Left lung (tissue), 4 donors: ENCODE measurements at regions not wholly inside any gene's neighbourhood (a gene's known extent, or its start where the extent isn't known, plus 50 kb on each side); places are given as distances from the start of the nearest gene placed in this dataset.
A peak's percentile ranks its signal among the peaks of the same experiment; 100 is the strongest.
"Not testable (repeated sequence)": the region's sequence is repeated elsewhere in the genome, so short reads cannot be mapped to it uniquely, and the experiment has no call there.

ENCODE experiments used
- ATAC-seq: fragments of 200-7000 bp; cut with Tn5 transposase; one replicate; pipeline ENCODE4 v1.9.1; 2020; ENCODE audit warnings: moderate library complexity
- DNase-seq, 4 donors: peaks; one replicate each; pipeline ENCODE4 v3.0.0-alpha.2; 2013 to 2020
- H3K27ac ChIP-seq, 2 donors: fragments of 200-600 bp; sonication (generic) in 1 of 2; one replicate each; pipeline versions ENCODE4 v1.5.0 to v1.8.0; 2020 to 2021
- H3K27me3 ChIP-seq, 2 donors: fragments of 200-600 bp; sonication (generic) in 1 of 2; one replicate each; pipeline versions ENCODE4 v1.5.0 to v1.8.0; 2020 to 2021
- H3K36me3 ChIP-seq, 2 donors: fragments of 200-600 bp; sonication (generic) in 1 of 2; one replicate each; pipeline versions ENCODE4 v1.5.0 to v1.8.0; 2020 to 2021
- H3K4me1 ChIP-seq, 2 donors: fragments of 200-600 bp; one replicate each; pipeline ENCODE4 v1.8.0; 2021
- H3K4me3 ChIP-seq, 2 donors: fragments of 200-600 bp; sonication (generic) in 1 of 2; one replicate each; pipeline versions ENCODE4 v1.5.0 to v1.8.0; 2020 to 2021; ENCODE audit warnings: mild to moderate bottlenecking in 1 of 2
- H3K9me3 ChIP-seq, 2 donors: fragments of 200-600 bp; sonication (generic) in 1 of 2; one replicate each; pipeline versions ENCODE4 v1.5.0 to v1.8.0; 2020 to 2021
- CTCF ChIP-seq, 2 donors: fragments of 200-600 bp; sonication (generic) in 1 of 2; IDR thresholded peaks; one replicate each; pipeline versions ENCODE4 v1.5.0 to v1.8.0; 2021; ENCODE audit warnings: antibody characterized with exemption in 2 of 2
- intact Hi-C, 2 donors: fragments of 100-400 bp; cut with DNase I; formaldehyde crosslinking; loops; one replicate each; pipeline versions ENCODE4 v1.11.2 to v1.14.2; 2022
- donor health status: DM: no; HTN: yes; CAD: no.
- donor health status: DM: no; HTN: no; CAD: no.

- DNase-seq (no peak), ATAC-seq (no peak)
- Histone ChIP-seq H3K36me3 (no peaks in the 10 kb centered on the region), H3K9me3 (no peaks in the 10 kb centered on the region), H3K27me3 (no peaks in the 10 kb centered on the region), H3K4me3 (no peak overlapping the region), H3K27ac (no peak overlapping the region), H3K4me1 (no peaks in the 10 kb centered on the region)
- intact Hi-C loops: no loop called here
- TF ChIP-seq CTCF (IDR thresholded peaks at IDR 0.05): no peak
Measured at GRCh38 chr5:103745353-103746065, 182.9 kb upstream of the NUDT12 start.

GRCh38 chr5:103744159-103744558 lies 181.6 kb upstream of the NUDT12 start:
- intact Hi-C loops: no loop called here
- H3K36me3 ChIP-seq: no peaks in the 10 kb centered on the region
- H3K27me3 ChIP-seq: no peaks in the 10 kb centered on the region
- no peaks in the 10 kb centered on the region for H3K9me3 ChIP-seq
- H3K27ac ChIP-seq: no peak overlapping the region
- no peaks in the 10 kb centered on the region for H3K4me1 ChIP-seq
- H3K4me3 ChIP-seq: no peak overlapping the region
- peak; percentile 31 for ATAC-seq
- no peak for DNase-seq
- TF ChIP-seq CTCF (IDR thresholded peaks at IDR 0.05): no peak

- no peak overlapping the region for H3K4me3 ChIP-seq
- H3K9me3 ChIP-seq: no peaks in the 10 kb centered on the region
- H3K36me3 ChIP-seq: no peaks in the 10 kb centered on the region
- no peak overlapping the region for H3K27ac ChIP-seq
- intact Hi-C loops: no loop called here
- H3K4me1 ChIP-seq: no peaks in the 10 kb centered on the region
- DNase-seq (no peak), ATAC-seq (no peak)
- TF ChIP-seq CTCF (IDR thresholded peaks at IDR 0.05): no peak
- H3K27me3 ChIP-seq: no peaks in the 10 kb centered on the region
Measured at GRCh38 chr5:103743421-103743820, 180.8 kb upstream of the NUDT12 start.

GRCh38 chr5:103741984-103742383 lies 179.4 kb upstream of the NUDT12 start:
- DNase-seq (no peak), ATAC-seq (no peak)
- TF ChIP-seq CTCF (IDR thresholded peaks at IDR 0.05): no peak
- Histone ChIP-seq H3K36me3 (no peaks in the 10 kb centered on the region), H3K27ac (no peak overlapping the region), H3K4me1 (no peaks in the 10 kb centered on the region), H3K9me3 (no peaks in the 10 kb centered on the region), H3K4me3 (no peak overlapping the region), H3K27me3 (no peaks in the 10 kb centered on the region)
- intact Hi-C loops: no loop called here

GRCh38 chr5:103736343-103736742 lies 173.8 kb upstream of the NUDT12 start:
- ATAC-seq, H3K4me1 ChIP-seq, H3K27me3 ChIP-seq, H3K9me3 ChIP-seq, H3K27ac ChIP-seq, H3K36me3 ChIP-seq, H3K4me3 ChIP-seq, intact Hi-C loops: not testable (repeated sequence)
- DNase-seq: peak in 1 of 4 donors; percentile 32

- Histone ChIP-seq H3K27ac (no peak overlapping the region), H3K4me1 (no peaks in the 10 kb centered on the region), H3K27me3 (no peaks in the 10 kb centered on the region), H3K36me3 (no peaks in the 10 kb centered on the region), H3K4me3 (no peak overlapping the region), H3K9me3 (peaks cover 0 to 22% of the 10 kb centered on the region in 2 donors)
- peak in 1 of 4 donors; percentile 16 for DNase-seq
- intact Hi-C loops: no loop called here
- TF ChIP-seq CTCF (IDR thresholded peaks at IDR 0.05): no peak
- ATAC-seq: no peak
Measured at GRCh38 chr5:103724271-103724670, 161.7 kb upstream of the NUDT12 start.
